OCI-LY1 (cell line): ENCODE measurements at regions not wholly inside any gene's neighbourhood (a gene's known extent, or its start where the extent isn't known, plus 50 kb on each side); places are given as distances from the start of the nearest gene placed in this dataset.

Experiments used
- H2AFZ ChIP-seq: fragments of 200-600 bp; sonication (generic), shearing (Covaris generic); 2 replicates; pipeline ENCODE4 v1.6.0; 2014; ENCODE audit warnings: antibody characterized with exemption, mild to moderate bottlenecking, low read length
- H3F3A ChIP-seq: fragments of 200-600 bp; sonication (generic), shearing (Covaris generic); 2 replicates; pipeline ENCODE4 v1.6.0; 2014; ENCODE audit warnings: mild to moderate bottlenecking, antibody characterized with exemption, low read length, moderate library complexity; ENCODE audit not compliant: insufficient read depth
- H3K27ac ChIP-seq: fragments of 200-600 bp; sonication (generic); 2 replicates; pipeline ENCODE4 v1.5.1; 2014; ENCODE audit warnings: low read length, mixed run types, mild to moderate bottlenecking, low read depth; ENCODE audit not compliant: poor library complexity, severe bottlenecking
- H3K27me3 ChIP-seq: fragments of 200-600 bp; sonication (generic); 2 replicates; pipeline ENCODE4 v1.6.0; 2014; ENCODE audit warnings: antibody characterized with exemption, mild to moderate bottlenecking, low read length, moderate library complexity; ENCODE audit not compliant: insufficient read depth
- H3K36me3 ChIP-seq: fragments of 200-600 bp; sonication (generic); 2 replicates; pipeline ENCODE4 v1.6.1; 2014; ENCODE audit warnings: mild to moderate bottlenecking, antibody characterized with exemption, low read length, moderate library complexity, mixed read lengths; ENCODE audit not compliant: insufficient read depth
- H3K4me1 ChIP-seq: fragments of 200-600 bp; sonication (generic); 2 replicates; pipeline ENCODE4 v1.5.1; 2014; ENCODE audit warnings: mild to moderate bottlenecking, low read length, moderate library complexity; ENCODE audit not compliant: insufficient read depth, severe bottlenecking
- H3K4me2 ChIP-seq: fragments of 200-600 bp; sonication (generic), shearing (Covaris generic); 2 replicates; pipeline ENCODE4 v1.6.1; 2014; ENCODE audit warnings: low read length
- H3K4me3 ChIP-seq: fragments of 200-600 bp; sonication (generic); 2 replicates; pipeline ENCODE4 v1.5.1; 2014; ENCODE audit warnings: low read length, low read depth, mild to moderate bottlenecking, mixed read lengths; ENCODE audit not compliant: poor library complexity, severe bottlenecking
- H3K79me2 ChIP-seq: fragments of 200-600 bp; shearing (Covaris generic); 2 replicates; pipeline ENCODE4 v1.6.1; 2016; ENCODE audit warnings: mixed run types, low read length, mixed read lengths; ENCODE audit not compliant: insufficient read depth
- H3K9ac ChIP-seq: fragments of 200-600 bp; sonication (generic), shearing (Covaris generic); 2 replicates; pipeline ENCODE4 v1.6.1; 2014; ENCODE audit warnings: mild to moderate bottlenecking, low read length, mixed read lengths
- H3K9me2 ChIP-seq: fragments of 200-600 bp; sonication (generic), shearing (Covaris generic); 2 replicates; pipeline ENCODE4 v1.6.1; 2014; ENCODE audit warnings: low read depth, mild to moderate bottlenecking, low read length, mixed read lengths
- H3K9me3 ChIP-seq: fragments of 200-600 bp; shearing (Covaris generic); 2 replicates; pipeline ENCODE4 v1.6.1; 2014; ENCODE audit warnings: low read length, mixed read lengths
- H4K20me1 ChIP-seq: fragments of 200-600 bp; sonication (generic), shearing (Covaris generic); 2 replicates; pipeline ENCODE4 v1.6.0; 2016; ENCODE audit warnings: mild to moderate bottlenecking, low read length; ENCODE audit not compliant: insufficient read depth
- CTCF ChIP-seq: fragments of 200-600 bp; sonication (generic), shearing (Covaris generic); IDR thresholded peaks from 2 replicates; pipeline ENCODE4 v1.5.1; 2017; ENCODE audit warnings: mild to moderate bottlenecking, antibody characterized with exemption, low read length, moderate library complexity, mixed read lengths
- EZH2 ChIP-seq: fragments of 200-600 bp; sonication (generic), shearing (Covaris generic); IDR thresholded peaks from 2 replicates; pipeline ENCODE4 v1.8.0; 2017; ENCODE audit warnings: borderline replicate concordance, mixed run types, mild to moderate bottlenecking, antibody characterized with exemption, low read length, moderate library complexity, mixed read lengths

- H3K9me2 ChIP-seq: no peaks in the 10 kb centered on the region
- no peaks in the 10 kb centered on the region for H3F3A ChIP-seq
- no peak overlapping the region for H2AFZ ChIP-seq
- H3K79me2 ChIP-seq: no peaks in the 10 kb centered on the region
- H3K27ac ChIP-seq: no peak overlapping the region
- no peaks in the 10 kb centered on the region for H3K36me3 ChIP-seq
- H3K27me3 ChIP-seq: no peaks in the 10 kb centered on the region
- H3K4me2 ChIP-seq: no peak overlapping the region
- TF ChIP-seq EZH2 (no peak), CTCF (no peak)
- H3K9ac ChIP-seq: no peak overlapping the region
- no peaks in the 10 kb centered on the region for H3K9me3 ChIP-seq
- no peaks in the 10 kb centered on the region for H3K4me1 ChIP-seq
- H3K4me3 ChIP-seq: no peak overlapping the region
- no peaks in the 10 kb centered on the region for H4K20me1 ChIP-seq
These were observed 326.0 kb upstream of the FTMT start for GRCh38 chr5:121525706-121526105.

DNA sequence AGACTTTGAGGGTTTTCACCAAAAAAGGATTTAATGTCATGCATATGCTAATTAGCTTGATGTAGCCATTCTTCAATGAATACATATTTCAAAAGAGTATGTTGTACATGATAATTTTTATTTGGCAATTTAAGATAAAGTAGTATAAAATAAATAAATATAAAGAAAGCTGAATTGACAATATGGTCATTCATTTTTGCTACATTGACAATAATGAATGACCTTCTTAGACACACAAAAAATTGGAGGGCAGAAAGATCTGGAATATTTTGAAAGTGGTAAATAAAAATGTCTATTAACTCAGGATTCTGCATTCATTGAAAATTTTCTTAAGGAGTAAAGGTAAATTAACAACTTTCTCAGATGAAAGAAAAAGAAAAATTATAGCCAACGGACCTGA, 324.8 kb upstream of the FTMT start:
- H3F3A ChIP-seq: no peaks in the 10 kb centered on the region
- no peaks in the 10 kb centered on the region for H4K20me1 ChIP-seq
- H3K27me3 ChIP-seq: no peaks in the 10 kb centered on the region
- H2AFZ ChIP-seq: no peak overlapping the region
- H3K9ac ChIP-seq: no peak overlapping the region
- no peak for TF ChIP-seq CTCF
- no peak for TF ChIP-seq EZH2
- no peaks in the 10 kb centered on the region for H3K79me2 ChIP-seq
- H3K36me3 ChIP-seq: no peaks in the 10 kb centered on the region
- H3K4me1 ChIP-seq: no peaks in the 10 kb centered on the region
- H3K27ac ChIP-seq: no peak overlapping the region
- no peaks in the 10 kb centered on the region for H3K9me3 ChIP-seq
- no peak overlapping the region for H3K4me2 ChIP-seq
- no peak overlapping the region for H3K4me3 ChIP-seq
- no peaks in the 10 kb centered on the region for H3K9me2 ChIP-seq

DNA sequence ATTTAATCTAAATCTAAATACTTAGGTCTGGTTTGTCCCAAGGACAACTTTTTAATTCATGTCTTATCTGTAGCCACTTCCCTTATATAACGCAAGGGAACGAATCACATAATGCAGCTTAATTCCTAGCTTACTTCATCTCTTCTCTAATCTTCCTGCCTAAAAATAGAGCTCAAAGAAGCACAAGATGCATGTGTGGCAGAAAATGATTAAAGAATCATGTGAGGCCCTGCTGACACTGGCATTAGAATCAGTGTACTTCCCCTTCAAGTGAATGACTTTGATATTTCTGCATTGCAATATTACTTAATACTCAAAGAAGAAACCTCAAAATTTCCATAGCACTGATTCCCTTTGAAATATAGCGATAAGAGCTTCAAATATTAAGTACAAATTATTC, 317.9 kb upstream of the FTMT start:
- Histone ChIP-seq H3K27ac (no peak overlapping the region), H3K79me2 (no peaks in the 10 kb centered on the region), H3K36me3 (no peaks in the 10 kb centered on the region), H3K4me1 (no peaks in the 10 kb centered on the region), H3K9ac (no peak overlapping the region), H3K4me3 (no peak overlapping the region), H3K9me2 (no peaks in the 10 kb centered on the region), H2AFZ (no peak overlapping the region), H3K9me3 (no peaks in the 10 kb centered on the region), H3K4me2 (no peak overlapping the region), H4K20me1 (no peaks in the 10 kb centered on the region), H3F3A (no peaks in the 10 kb centered on the region), H3K27me3 (no peaks in the 10 kb centered on the region)
- no peak for TF ChIP-seq EZH2
- no peak for TF ChIP-seq CTCF
